ENCODE measurements at regions not wholly inside any gene's neighbourhood (a gene's known extent, or its start where the extent isn't known, plus 50 kb on each side); places are given as distances from the start of the nearest gene placed in this dataset.

DNA sequence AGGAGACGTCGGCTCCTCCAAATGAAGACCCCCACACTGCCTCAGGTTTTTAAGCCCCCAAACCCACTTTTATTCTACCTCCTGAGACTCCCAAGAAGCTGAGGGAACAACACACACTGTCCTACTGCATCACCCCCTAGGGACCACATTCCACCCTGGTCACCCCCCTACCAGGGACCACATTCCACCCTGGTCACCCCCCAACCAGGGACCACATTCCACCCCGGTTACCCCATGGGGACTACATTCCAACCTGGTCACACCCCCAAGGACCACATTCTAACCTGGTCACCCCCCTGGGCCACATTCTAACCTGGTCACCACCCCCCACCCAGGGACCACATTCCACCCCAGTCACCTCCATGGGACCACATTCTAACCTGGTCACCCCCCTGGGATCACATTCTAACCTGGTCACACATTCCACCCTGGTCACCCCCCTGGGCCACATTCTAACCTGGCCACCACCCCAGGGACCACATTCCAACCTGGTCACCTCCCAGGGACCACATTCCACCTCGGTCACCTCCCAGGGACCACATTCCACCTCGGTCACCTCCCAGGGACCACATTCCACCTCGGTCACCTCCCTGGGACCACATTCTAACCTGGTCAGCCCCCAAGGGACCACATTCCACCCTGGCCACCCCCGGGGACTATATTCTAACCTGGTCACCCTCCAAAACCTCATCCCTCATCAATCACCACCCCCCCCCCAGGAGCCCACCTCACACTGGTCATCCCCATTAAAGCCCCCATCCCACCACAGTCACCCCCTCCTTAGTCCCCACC lies 587.6 kb downstream of the NPHP4 start:
- H3K36me3 ChIP-seq (ENCODE audit: control insufficient read depth in 4 of 4, insufficient read depth in 3 of 4, low read depth in 1 of 4, low read length in 3 of 4), result no peaks in the 10 kb centered on the region
- no peaks in the 10 kb centered on the region for H3K4me1 ChIP-seq (ENCODE audit: control insufficient read depth in 4 of 4, insufficient read depth in 4 of 4, low read length in 3 of 4)
- no peak overlapping the region for H3K27ac ChIP-seq (ENCODE audit: low read depth in 1 of 2, low read length in 2 of 2)
- no peaks in the 10 kb centered on the region for H3K27me3 ChIP-seq (ENCODE audit: control insufficient read depth in 4 of 4, insufficient read depth in 4 of 4, low read length in 3 of 4)
- H3K4me3 ChIP-seq (ENCODE audit: low read depth in 1 of 3, low read length in 3 of 3), result no peak overlapping the region
- DNase-seq (ENCODE audit: low spot score), result no peak
- H3K9me3 ChIP-seq (ENCODE audit: control insufficient read depth in 4 of 4, low read length in 3 of 4), result no peaks in the 10 kb centered on the region
- WGBS, result 79% methylated on average over 7 of the region's 7 CpGs
- TF ChIP-seq FOXA2 (IDR thresholded peaks at IDR 0.05), result no peak
- TF ChIP-seq NR2F2 (IDR thresholded peaks at IDR 0.05), result peak; percentile 36
- no peak overlapping the region for H3K9ac ChIP-seq (ENCODE audit: low read depth in 1 of 2, low read length in 2 of 2)

DNA sequence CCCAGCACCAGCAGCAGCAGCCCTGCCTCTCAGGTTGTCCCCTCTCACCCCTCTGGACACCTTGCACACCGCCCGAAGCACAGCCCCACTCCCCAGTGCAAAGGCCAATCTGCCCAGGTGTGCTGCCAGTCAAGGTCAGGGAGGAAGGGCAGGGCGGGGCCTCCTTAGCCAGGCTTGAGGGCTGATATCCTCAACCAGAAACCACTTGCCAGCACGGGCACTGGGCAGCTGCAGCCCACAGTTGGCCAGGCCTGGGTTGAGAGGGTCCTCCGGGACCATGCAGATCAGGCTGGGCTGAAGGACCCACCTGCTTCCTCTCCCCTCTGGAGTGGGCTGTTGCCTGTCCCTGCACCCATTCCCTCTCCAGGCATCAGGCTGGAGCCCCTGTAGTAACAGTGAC lies 588.3 kb downstream of the NPHP4 start:
- no peak for DNase-seq (ENCODE audit: low spot score)
- 77% methylated on average over 5 of the region's 5 CpGs for WGBS
- H3K4me3 ChIP-seq (ENCODE audit: low read depth in 1 of 3, low read length in 3 of 3), result no peak overlapping the region
- no peaks in the 10 kb centered on the region for H3K27me3 ChIP-seq (ENCODE audit: control insufficient read depth in 4 of 4, insufficient read depth in 4 of 4, low read length in 3 of 4)
- H3K27ac ChIP-seq (ENCODE audit: low read depth in 1 of 2, low read length in 2 of 2), result no peak overlapping the region
- TF ChIP-seq RXRA (IDR thresholded peaks at IDR 0.05), result no peak
- no peak for TF ChIP-seq GABPA (IDR thresholded peaks at IDR 0.05 in 1 of 2, conservative IDR thresholded peaks at IDR 0.05 in 1 of 2)
- TF ChIP-seq SP1 (IDR thresholded peaks at IDR 0.05), result no peak
- no peak for TF ChIP-seq TAF1 (conservative IDR thresholded peaks at IDR 0.05)
- TF ChIP-seq RAD21 (IDR thresholded peaks at IDR 0.05), result no peak
- TF ChIP-seq YY1 (IDR thresholded peaks at IDR 0.05), result no peak
- TF ChIP-seq JUND (IDR thresholded peaks at IDR 0.05), result no peak
- TF ChIP-seq HNF4G (IDR thresholded peaks at IDR 0.05), result no peak
- no peak for TF ChIP-seq HNF4A (conservative IDR thresholded peaks at IDR 0.05)
- TF ChIP-seq, protein P1, sequence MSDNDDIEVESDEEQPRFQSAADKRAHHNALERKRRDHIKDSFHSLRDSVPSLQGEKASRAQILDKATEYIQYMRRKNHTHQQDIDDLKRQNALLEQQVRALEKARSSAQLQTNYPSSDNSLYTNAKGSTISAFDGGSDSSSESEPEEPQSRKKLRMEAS (IDR thresholded peaks at IDR 0.05), result no peak
- TF ChIP-seq, protein P2, sequence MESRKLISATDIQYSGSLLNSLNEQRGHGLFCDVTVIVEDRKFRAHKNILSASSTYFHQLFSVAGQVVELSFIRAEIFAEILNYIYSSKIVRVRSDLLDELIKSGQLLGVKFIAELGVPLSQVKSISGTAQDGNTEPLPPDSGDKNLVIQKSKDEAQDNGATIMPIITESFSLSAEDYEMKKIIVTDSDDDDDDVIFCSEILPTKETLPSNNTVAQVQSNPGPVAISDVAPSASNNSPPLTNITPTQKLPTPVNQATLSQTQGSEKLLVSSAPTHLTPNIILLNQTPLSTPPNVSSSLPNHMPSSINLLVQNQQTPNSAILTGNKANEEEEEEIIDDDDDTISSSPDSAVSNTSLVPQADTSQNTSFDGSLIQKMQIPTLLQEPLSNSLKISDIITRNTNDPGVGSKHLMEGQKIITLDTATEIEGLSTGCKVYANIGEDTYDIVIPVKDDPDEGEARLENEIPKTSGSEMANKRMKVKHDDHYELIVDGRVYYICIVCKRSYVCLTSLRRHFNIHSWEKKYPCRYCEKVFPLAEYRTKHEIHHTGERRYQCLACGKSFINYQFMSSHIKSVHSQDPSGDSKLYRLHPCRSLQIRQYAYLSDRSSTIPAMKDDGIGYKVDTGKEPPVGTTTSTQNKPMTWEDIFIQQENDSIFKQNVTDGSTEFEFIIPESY (IDR thresholded peaks at IDR 0.05), result no peak
- TF ChIP-seq, protein P3, sequence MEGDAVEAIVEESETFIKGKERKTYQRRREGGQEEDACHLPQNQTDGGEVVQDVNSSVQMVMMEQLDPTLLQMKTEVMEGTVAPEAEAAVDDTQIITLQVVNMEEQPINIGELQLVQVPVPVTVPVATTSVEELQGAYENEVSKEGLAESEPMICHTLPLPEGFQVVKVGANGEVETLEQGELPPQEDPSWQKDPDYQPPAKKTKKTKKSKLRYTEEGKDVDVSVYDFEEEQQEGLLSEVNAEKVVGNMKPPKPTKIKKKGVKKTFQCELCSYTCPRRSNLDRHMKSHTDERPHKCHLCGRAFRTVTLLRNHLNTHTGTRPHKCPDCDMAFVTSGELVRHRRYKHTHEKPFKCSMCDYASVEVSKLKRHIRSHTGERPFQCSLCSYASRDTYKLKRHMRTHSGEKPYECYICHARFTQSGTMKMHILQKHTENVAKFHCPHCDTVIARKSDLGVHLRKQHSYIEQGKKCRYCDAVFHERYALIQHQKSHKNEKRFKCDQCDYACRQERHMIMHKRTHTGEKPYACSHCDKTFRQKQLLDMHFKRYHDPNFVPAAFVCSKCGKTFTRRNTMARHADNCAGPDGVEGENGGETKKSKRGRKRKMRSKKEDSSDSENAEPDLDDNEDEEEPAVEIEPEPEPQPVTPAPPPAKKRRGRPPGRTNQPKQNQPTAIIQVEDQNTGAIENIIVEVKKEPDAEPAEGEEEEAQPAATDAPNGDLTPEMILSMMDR (IDR thresholded peaks at IDR 0.05; ENCODE audit: low read depth, low read length, missing input control), result no peak
- no peak for TF ChIP-seq EGR1 (IDR thresholded peaks at IDR 0.05; ENCODE audit: low read depth in 2 of 2)
- TF ChIP-seq FOXA2 (IDR thresholded peaks at IDR 0.05), result no peak
- TF ChIP-seq, protein P4, sequence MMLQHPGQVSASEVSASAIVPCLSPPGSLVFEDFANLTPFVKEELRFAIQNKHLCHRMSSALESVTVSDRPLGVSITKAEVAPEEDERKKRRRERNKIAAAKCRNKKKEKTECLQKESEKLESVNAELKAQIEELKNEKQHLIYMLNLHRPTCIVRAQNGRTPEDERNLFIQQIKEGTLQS (IDR thresholded peaks at IDR 0.05), result no peak
- TF ChIP-seq, protein P5, sequence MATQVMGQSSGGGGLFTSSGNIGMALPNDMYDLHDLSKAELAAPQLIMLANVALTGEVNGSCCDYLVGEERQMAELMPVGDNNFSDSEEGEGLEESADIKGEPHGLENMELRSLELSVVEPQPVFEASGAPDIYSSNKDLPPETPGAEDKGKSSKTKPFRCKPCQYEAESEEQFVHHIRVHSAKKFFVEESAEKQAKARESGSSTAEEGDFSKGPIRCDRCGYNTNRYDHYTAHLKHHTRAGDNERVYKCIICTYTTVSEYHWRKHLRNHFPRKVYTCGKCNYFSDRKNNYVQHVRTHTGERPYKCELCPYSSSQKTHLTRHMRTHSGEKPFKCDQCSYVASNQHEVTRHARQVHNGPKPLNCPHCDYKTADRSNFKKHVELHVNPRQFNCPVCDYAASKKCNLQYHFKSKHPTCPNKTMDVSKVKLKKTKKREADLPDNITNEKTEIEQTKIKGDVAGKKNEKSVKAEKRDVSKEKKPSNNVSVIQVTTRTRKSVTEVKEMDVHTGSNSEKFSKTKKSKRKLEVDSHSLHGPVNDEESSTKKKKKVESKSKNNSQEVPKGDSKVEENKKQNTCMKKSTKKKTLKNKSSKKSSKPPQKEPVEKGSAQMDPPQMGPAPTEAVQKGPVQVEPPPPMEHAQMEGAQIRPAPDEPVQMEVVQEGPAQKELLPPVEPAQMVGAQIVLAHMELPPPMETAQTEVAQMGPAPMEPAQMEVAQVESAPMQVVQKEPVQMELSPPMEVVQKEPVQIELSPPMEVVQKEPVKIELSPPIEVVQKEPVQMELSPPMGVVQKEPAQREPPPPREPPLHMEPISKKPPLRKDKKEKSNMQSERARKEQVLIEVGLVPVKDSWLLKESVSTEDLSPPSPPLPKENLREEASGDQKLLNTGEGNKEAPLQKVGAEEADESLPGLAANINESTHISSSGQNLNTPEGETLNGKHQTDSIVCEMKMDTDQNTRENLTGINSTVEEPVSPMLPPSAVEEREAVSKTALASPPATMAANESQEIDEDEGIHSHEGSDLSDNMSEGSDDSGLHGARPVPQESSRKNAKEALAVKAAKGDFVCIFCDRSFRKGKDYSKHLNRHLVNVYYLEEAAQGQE (IDR thresholded peaks at IDR 0.05), result no peak
- H3K9ac ChIP-seq (ENCODE audit: low read depth in 1 of 2, low read length in 2 of 2), result no peak overlapping the region
- H3K9me3 ChIP-seq (ENCODE audit: control insufficient read depth in 4 of 4, low read length in 3 of 4), result no peaks in the 10 kb centered on the region
- no peaks in the 10 kb centered on the region for H3K4me1 ChIP-seq (ENCODE audit: control insufficient read depth in 4 of 4, insufficient read depth in 4 of 4, low read length in 3 of 4)
- no peaks in the 10 kb centered on the region for H3K36me3 ChIP-seq (ENCODE audit: control insufficient read depth in 4 of 4, insufficient read depth in 3 of 4, low read depth in 1 of 4, low read length in 3 of 4)
